ENCODE measurements at regions not wholly inside any gene's neighbourhood (a gene's known extent, or its start where the extent isn't known, plus 50 kb on each side); places are given as distances from the start of the nearest gene placed in this dataset.

GRCh38 chr14:83021323-83021722 lies 1487.7 kb upstream of the SEL1L start:
- H3K4me3 ChIP-seq (ENCODE audit: low read depth in 1 of 2, low read length in 2 of 2) = no peak overlapping the region
- TF ChIP-seq EZH2 (IDR thresholded peaks at IDR 0.05; ENCODE audit: borderline replicate concordance, low read depth, low read length, severe bottlenecking) (no peak), CTCF (IDR thresholded peaks at IDR 0.05; ENCODE audit: borderline replicate concordance, extremely low read depth, low read length, poor library complexity, severe bottlenecking) (no peak)
- no peak overlapping the region for H3K9ac ChIP-seq (ENCODE audit: low read depth, low read length)

GRCh38 chr14:83023369-83023768 lies 1489.7 kb upstream of the SEL1L start:
- TF ChIP-seq EZH2 (IDR thresholded peaks at IDR 0.05; ENCODE audit: borderline replicate concordance, low read depth, low read length, severe bottlenecking) (no peak), CTCF (IDR thresholded peaks at IDR 0.05; ENCODE audit: borderline replicate concordance, extremely low read depth, low read length, poor library complexity, severe bottlenecking) (no peak)
- Histone ChIP-seq H3K9ac (ENCODE audit: low read depth, low read length) (no peak overlapping the region), H3K79me2 (ENCODE audit: insufficient read depth, low read length) (no peaks in the 10 kb centered on the region), H3K4me2 (ENCODE audit: insufficient read depth, low read length) (no peak overlapping the region), H3K4me1 (ENCODE audit: insufficient read depth, low read length) (no peaks in the 10 kb centered on the region), H3K27ac (ENCODE audit: low read length) (no peak overlapping the region), H3K4me3 (ENCODE audit: low read depth in 1 of 2, low read length in 2 of 2) (no peak overlapping the region), H3K27me3 (ENCODE audit: insufficient read depth, low read length, poor library complexity) (no peaks in the 10 kb centered on the region), H4K20me1 (ENCODE audit: insufficient read depth, low read length) (no peaks in the 10 kb centered on the region), H3K9me3 (ENCODE audit: insufficient read depth, low read length, severe bottlenecking) (no peaks in the 10 kb centered on the region), H2AFZ (ENCODE audit: low read depth, low read length) (no peak overlapping the region), H3K36me3 (ENCODE audit: insufficient read depth, low read length) (no peaks in the 10 kb centered on the region)
- no peak for DNase-seq
- no peak for ATAC-seq (ENCODE audit: insufficient read depth, low read depth)

More at GRCh38 chr14:83021323-83021722, 1487.7 kb upstream of the SEL1L start:
- Histone ChIP-seq H3K4me1 (ENCODE audit: insufficient read depth, low read length) (no peaks in the 10 kb centered on the region), H3K4me2 (ENCODE audit: insufficient read depth, low read length) (no peak overlapping the region), H4K20me1 (ENCODE audit: insufficient read depth, low read length) (no peaks in the 10 kb centered on the region), H3K36me3 (ENCODE audit: insufficient read depth, low read length) (no peaks in the 10 kb centered on the region), H3K9me3 (ENCODE audit: insufficient read depth, low read length, severe bottlenecking) (no peaks in the 10 kb centered on the region), H3K27ac (ENCODE audit: low read length) (no peak overlapping the region), H3K79me2 (ENCODE audit: insufficient read depth, low read length) (no peaks in the 10 kb centered on the region), H2AFZ (ENCODE audit: low read depth, low read length) (no peak overlapping the region), H3K27me3 (ENCODE audit: insufficient read depth, low read length, poor library complexity) (no peaks in the 10 kb centered on the region)
- DNase-seq (no peak), ATAC-seq (ENCODE audit: insufficient read depth, low read depth) (no peak)

- Histone ChIP-seq H2AFZ (ENCODE audit: low read depth, low read length) (no peak overlapping the region), H3K9ac (ENCODE audit: low read depth, low read length) (no peak overlapping the region), H3K4me3 (ENCODE audit: low read depth in 1 of 2, low read length in 2 of 2) (no peak overlapping the region), H3K9me3 (ENCODE audit: insufficient read depth, low read length, severe bottlenecking) (no peaks in the 10 kb centered on the region), H3K36me3 (ENCODE audit: insufficient read depth, low read length) (no peaks in the 10 kb centered on the region), H3K79me2 (ENCODE audit: insufficient read depth, low read length) (no peaks in the 10 kb centered on the region), H3K4me2 (ENCODE audit: insufficient read depth, low read length) (no peak overlapping the region), H3K4me1 (ENCODE audit: insufficient read depth, low read length) (no peaks in the 10 kb centered on the region), H3K27ac (ENCODE audit: low read length) (no peak overlapping the region), H3K27me3 (ENCODE audit: insufficient read depth, low read length, poor library complexity) (no peaks in the 10 kb centered on the region), H4K20me1 (ENCODE audit: insufficient read depth, low read length) (no peaks in the 10 kb centered on the region)
- ATAC-seq (ENCODE audit: insufficient read depth, low read depth) (no peak), DNase-seq (no peak)
- TF ChIP-seq EZH2 (IDR thresholded peaks at IDR 0.05; ENCODE audit: borderline replicate concordance, low read depth, low read length, severe bottlenecking) (no peak), CTCF (IDR thresholded peaks at IDR 0.05; ENCODE audit: borderline replicate concordance, extremely low read depth, low read length, poor library complexity, severe bottlenecking) (no peak)
Observed at GRCh38 chr14:83041224-83041623, 1507.6 kb upstream of the SEL1L start.

GRCh38 chr14:83042858-83043257 lies 1509.2 kb upstream of the SEL1L start:
- Histone ChIP-seq H3K79me2 (ENCODE audit: insufficient read depth, low read length) (no peaks in the 10 kb centered on the region), H3K36me3 (ENCODE audit: insufficient read depth, low read length) (no peaks in the 10 kb centered on the region), H4K20me1 (ENCODE audit: insufficient read depth, low read length) (no peaks in the 10 kb centered on the region), H3K9me3 (ENCODE audit: insufficient read depth, low read length, severe bottlenecking) (no peaks in the 10 kb centered on the region), H2AFZ (ENCODE audit: low read depth, low read length) (no peak overlapping the region), H3K27me3 (ENCODE audit: insufficient read depth, low read length, poor library complexity) (no peaks in the 10 kb centered on the region), H3K4me3 (ENCODE audit: low read depth in 1 of 2, low read length in 2 of 2) (no peak overlapping the region), H3K4me1 (ENCODE audit: insufficient read depth, low read length) (no peaks in the 10 kb centered on the region), H3K9ac (ENCODE audit: low read depth, low read length) (no peak overlapping the region), H3K4me2 (ENCODE audit: insufficient read depth, low read length) (no peak overlapping the region), H3K27ac (ENCODE audit: low read length) (no peak overlapping the region)
- ATAC-seq (ENCODE audit: insufficient read depth, low read depth) (no peak), DNase-seq (no peak)
- TF ChIP-seq CTCF (IDR thresholded peaks at IDR 0.05; ENCODE audit: borderline replicate concordance, extremely low read depth, low read length, poor library complexity, severe bottlenecking) (no peak), EZH2 (IDR thresholded peaks at IDR 0.05; ENCODE audit: borderline replicate concordance, low read depth, low read length, severe bottlenecking) (no peak)

Data from DND-41 (cell line).